CD4-positive, alpha-beta T cell (primary cell): ENCODE measurements at regions not wholly inside any gene's neighbourhood (a gene's known extent, or its start where the extent isn't known, plus 50 kb on each side); places are given as distances from the start of the nearest gene placed in this dataset.

ENCODE experiments used
- ATAC-seq: fragments of 200-7000 bp; cut with Tn5 transposase; one replicate; pipeline ENCODE4 v1.10.0; 2022; ENCODE audit warnings: mild to moderate bottlenecking; ENCODE audit not compliant: poor library complexity
- CTCF ChIA-PET: fragments of 350-600 bp; sonication (Branson Sonifier 250); formaldehyde crosslinking; loops from one replicate; lab custom pipeline; 2021; ENCODE audit warnings: antibody characterized with exemption, inconsistent platforms; lab: Charles Lee
- POLR2A ChIA-PET: fragments of 350-600 bp; sonication (Branson Sonifier 250); formaldehyde crosslinking; loops from one replicate; lab custom pipeline; 2021; ENCODE audit warnings: antibody characterized with exemption, inconsistent platforms; lab: Charles Lee
- DNase-seq, 14 experiments: peaks; one replicate each; pipeline ENCODE4 v3.0.0-alpha.2; 2013 to 2020; ENCODE audit warnings: mixed read lengths in 2 of 14
- H3K27ac ChIP-seq, 2 donors: one replicate each; pipeline versions ENCODE4 v1.5.1 to v1.7.0; 2013; ENCODE audit warnings: low read length in 2 of 2, low read depth in 1 of 2, mild to moderate bottlenecking in 1 of 2
- H3K27me3 ChIP-seq, 2 experiments: 1 replicate in 1 of 2; 2 replicates in 1 of 2; pipeline versions ENCODE4 v1.6.1 to v1.7.0; 2013; ENCODE audit warnings: low read length in 2 of 2, control low read depth in 1 of 2, mild to moderate bottlenecking in 1 of 2, moderate library complexity in 1 of 2; ENCODE audit not compliant: insufficient read depth in 2 of 2, control insufficient read depth in 1 of 2
- H3K36me3 ChIP-seq: one replicate; pipeline ENCODE4 v1.6.1; 2013; ENCODE audit warnings: low read length, control low read depth; ENCODE audit not compliant: insufficient read depth
- H3K4me1 ChIP-seq: one replicate; pipeline ENCODE4 v1.6.1; 2013; ENCODE audit warnings: low read length, control low read depth; ENCODE audit not compliant: insufficient read depth
- H3K4me3 ChIP-seq: one replicate; pipeline ENCODE4 v1.5.1; 2013; ENCODE audit warnings: mild to moderate bottlenecking, low read length, moderate library complexity
- H3K9me3 ChIP-seq, 2 experiments: 1 replicate in 1 of 2; 2 replicates in 1 of 2; pipeline versions ENCODE4 v1.6.1 to v1.7.0; 2013; ENCODE audit warnings: low read length in 2 of 2, mild to moderate bottlenecking in 2 of 2, control low read depth in 1 of 2, moderate library complexity in 1 of 2; ENCODE audit not compliant: control insufficient read depth in 1 of 2, insufficient read depth in 1 of 2
- H3K27ac Mint-ChIP-seq: one replicate; pipeline ENCODE4 v1.8.0; 2020; ENCODE audit warnings: mixed read lengths
- H3K27me3 Mint-ChIP-seq: one replicate; pipeline ENCODE4 v1.8.0; 2021; ENCODE audit warnings: mixed read lengths
- H3K36me3 Mint-ChIP-seq: one replicate; pipeline ENCODE4 v1.8.0; 2021; ENCODE audit warnings: low read depth, mixed read lengths
- H3K4me1 Mint-ChIP-seq: one replicate; pipeline ENCODE4 v1.8.0; 2021; ENCODE audit warnings: low read depth, mixed read lengths
- H3K4me3 Mint-ChIP-seq: one replicate; pipeline ENCODE4 v1.8.0; 2020; ENCODE audit warnings: mild to moderate bottlenecking, mixed read lengths
- H3K9me3 Mint-ChIP-seq: one replicate; pipeline ENCODE4 v1.8.0; 2020; ENCODE audit warnings: mixed read lengths
- CTCF ChIP-seq: fragments of 200-600 bp; IDR thresholded peaks from one replicate; pipeline ENCODE4 v1.8.0; 2022; ENCODE audit warnings: antibody characterized with exemption, mild to moderate bottlenecking
- intact Hi-C, 2 experiments: fragments of 100-400 bp; cut with DNase I in 1 of 2; cut with micrococcal nuclease in 1 of 2; formaldehyde crosslinking; loops; one replicate each; pipeline versions ENCODE4 v1.15.1 to v1.9.0; 2023 to 2025; cut with DNase I, micrococcal nuclease

GRCh38 chr6:48307573-48307972, 196.6 kb upstream of the PTCHD4 start:
- ATAC-seq, result no peak
- intact Hi-C loops, result no loop called here
- CTCF ChIA-PET, result no interaction called here
- no peak overlapping the region for H3K27ac Mint-ChIP-seq
- POLR2A ChIA-PET, result no interaction called here
- Histone ChIP-seq H3K9me3 (no peaks in the 10 kb centered on the region), H3K4me3 (no peak overlapping the region), H3K27me3 (no peaks in the 10 kb centered on the region), H3K4me1 (no peaks in the 10 kb centered on the region), H3K27ac (no peak overlapping the region), H3K36me3 (no peaks in the 10 kb centered on the region)
- H3K9me3 Mint-ChIP-seq, result peaks cover 13% of the 10 kb centered on the region
- H3K27me3 Mint-ChIP-seq, result no peaks in the 10 kb centered on the region
- TF ChIP-seq CTCF, result no peak
- DNase-seq, result no peak
- no peaks in the 10 kb centered on the region for H3K36me3 Mint-ChIP-seq
- no peaks in the 10 kb centered on the region for H3K4me1 Mint-ChIP-seq
- no peak overlapping the region for H3K4me3 Mint-ChIP-seq

GRCh38 chr6:48290595-48290994, 179.6 kb upstream of the PTCHD4 start:
- no peak for TF ChIP-seq CTCF
- Mint-ChIP-seq H3K36me3 (no peaks in the 10 kb centered on the region), H3K27ac (no peak overlapping the region), H3K4me3 (no peak overlapping the region), H3K9me3 (peaks cover 4% of the 10 kb centered on the region), H3K4me1 (no peaks in the 10 kb centered on the region), H3K27me3 (no peaks in the 10 kb centered on the region)
- Histone ChIP-seq H3K27ac (no peak overlapping the region), H3K4me1 (no peaks in the 10 kb centered on the region), H3K4me3 (no peak overlapping the region), H3K27me3 (no peaks in the 10 kb centered on the region), H3K36me3 (no peaks in the 10 kb centered on the region), H3K9me3 (peaks cover 0 to 11% of the 10 kb centered on the region in 2 experiments)
- no peak for ATAC-seq
- no peak for DNase-seq
- POLR2A ChIA-PET, result no interaction called here
- CTCF ChIA-PET, result no interaction called here
- intact Hi-C loops, result no loop called here

GRCh38 chr6:48289841-48290240, 178.8 kb upstream of the PTCHD4 start:
- Histone ChIP-seq H3K27me3 (no peaks in the 10 kb centered on the region), H3K9me3 (peaks cover 0 to 11% of the 10 kb centered on the region in 2 experiments), H3K27ac (no peak overlapping the region), H3K4me1 (no peaks in the 10 kb centered on the region), H3K4me3 (no peak overlapping the region), H3K36me3 (no peaks in the 10 kb centered on the region)
- Mint-ChIP-seq H3K4me3 (no peak overlapping the region), H3K27me3 (no peaks in the 10 kb centered on the region), H3K4me1 (no peaks in the 10 kb centered on the region), H3K36me3 (no peaks in the 10 kb centered on the region), H3K27ac (no peak overlapping the region), H3K9me3 (peaks cover 4% of the 10 kb centered on the region)
- intact Hi-C loops, result no loop called here
- ATAC-seq, result no peak
- no peak for DNase-seq
- no peak for TF ChIP-seq CTCF
- ChIA-PET POLR2A (no interaction called here), CTCF (no interaction called here)
